H9 (cell line): ENCODE measurements at regions not wholly inside any gene's neighbourhood (a gene's known extent, or its start where the extent isn't known, plus 50 kb on each side); places are given as distances from the start of the nearest gene placed in this dataset.

Experiments used
- DNase-seq: peaks from one replicate; pipeline ENCODE4 v3.0.0-alpha.2; 2017
- H2AFZ ChIP-seq: one replicate; pipeline ENCODE4 v1.6.1; 2013; ENCODE audit warnings: mild to moderate bottlenecking, low read length, control low read depth, moderate library complexity
- H2AK5ac ChIP-seq: 2 replicates; pipeline ENCODE4 v1.6.1; 2013; ENCODE audit warnings: low read length, control low read depth, mixed read lengths; ENCODE audit not compliant: insufficient read length
- H2BK120ac ChIP-seq: one replicate; pipeline ENCODE4 v1.6.1; 2013; ENCODE audit warnings: low read depth, mild to moderate bottlenecking, low read length, control low read depth, inconsistent platforms; ENCODE audit not compliant: poor library complexity, severe bottlenecking
- H2BK12ac ChIP-seq: 2 replicates; pipeline ENCODE4 v1.6.1; 2013; ENCODE audit warnings: low read length, control low read depth, mixed read lengths, low read depth; ENCODE audit not compliant: insufficient read length
- H2BK15ac ChIP-seq: 2 replicates; pipeline ENCODE4 v1.6.1; 2013; ENCODE audit warnings: low read depth, low read length, control low read depth
- H2BK20ac ChIP-seq: one replicate; pipeline ENCODE4 v1.6.1; 2013; ENCODE audit warnings: low read depth, mild to moderate bottlenecking, low read length, control low read depth, inconsistent platforms; ENCODE audit not compliant: poor library complexity, severe bottlenecking
- H2BK5ac ChIP-seq: 2 replicates; pipeline ENCODE4 v1.6.1; 2013; ENCODE audit warnings: low read length, control low read depth, mixed read lengths; ENCODE audit not compliant: insufficient read length
- H3K14ac ChIP-seq: 2 replicates; pipeline ENCODE4 v1.6.1; 2013; ENCODE audit warnings: low read length, control low read depth; ENCODE audit not compliant: insufficient read depth
- H3K18ac ChIP-seq: 2 replicates; pipeline ENCODE4 v1.6.1; 2013; ENCODE audit warnings: low read depth, mild to moderate bottlenecking, mixed read lengths, low read length, control low read depth; ENCODE audit not compliant: insufficient read length
- H3K23ac ChIP-seq: 2 replicates; pipeline ENCODE4 v1.6.1; 2013; ENCODE audit warnings: low read length, control low read depth, mixed read lengths, low read depth; ENCODE audit not compliant: insufficient read length
- H3K23me2 ChIP-seq: 2 replicates; pipeline ENCODE4 v1.6.1; 2013; ENCODE audit warnings: low read depth, mild to moderate bottlenecking, mixed read lengths, low read length, control low read depth; ENCODE audit not compliant: insufficient read length, poor library complexity, severe bottlenecking
- H3K27ac ChIP-seq: 2 replicates; pipeline ENCODE4 v1.5.1; 2013; ENCODE audit warnings: low read length, control low read depth, mixed read lengths, low read depth; ENCODE audit not compliant: insufficient read length
- H3K27me3 ChIP-seq: 2 replicates; pipeline ENCODE4 v1.6.1; 2013; ENCODE audit warnings: low read length, control low read depth, inconsistent platforms; ENCODE audit not compliant: insufficient read depth
- H3K4ac ChIP-seq: 2 replicates; pipeline ENCODE4 v1.6.1; 2013; ENCODE audit warnings: low read depth, mild to moderate bottlenecking, control low read depth, inconsistent platforms, low read length, moderate library complexity
- H3K4me1 ChIP-seq: 2 replicates; pipeline ENCODE4 v1.6.1; 2013; ENCODE audit warnings: low read length, control low read depth, inconsistent platforms; ENCODE audit not compliant: insufficient read depth
- H3K4me2 ChIP-seq: 2 replicates; pipeline ENCODE4 v1.6.1; 2013; ENCODE audit warnings: low read length, control low read depth, mixed read lengths; ENCODE audit not compliant: insufficient read length, insufficient read depth
- H3K56ac ChIP-seq: 2 replicates; pipeline ENCODE4 v1.6.1; 2013; ENCODE audit warnings: low read depth, mild to moderate bottlenecking, mixed read lengths, low read length, control low read depth; ENCODE audit not compliant: insufficient read length
- H3K79me1 ChIP-seq: 2 replicates; pipeline ENCODE4 v1.6.1; 2013; ENCODE audit warnings: low read depth, mild to moderate bottlenecking, moderate library complexity, low read length, control low read depth, inconsistent platforms; ENCODE audit not compliant: insufficient read depth, poor library complexity, severe bottlenecking
- H3K79me2 ChIP-seq: 2 replicates; pipeline ENCODE4 v1.6.1; 2013; ENCODE audit warnings: low read length, control low read depth, inconsistent platforms; ENCODE audit not compliant: insufficient read depth
- H3K9ac ChIP-seq: 2 replicates; pipeline ENCODE4 v1.6.1; 2013; ENCODE audit warnings: low read length, control low read depth, mixed read lengths; ENCODE audit not compliant: insufficient read length; ENCODE audit errors: extremely low read depth
- H3K9me3 ChIP-seq: one replicate; pipeline ENCODE4 v1.6.1; 2013; ENCODE audit warnings: low read depth, low read length, inconsistent platforms; ENCODE audit not compliant: control insufficient read depth
- H3T11ph ChIP-seq: one replicate; pipeline ENCODE4 v1.6.1; 2013; ENCODE audit warnings: mild to moderate bottlenecking, low read length, control low read depth, inconsistent platforms
- H4K20me1 ChIP-seq: one replicate; pipeline ENCODE4 v1.6.1; 2013; ENCODE audit not compliant: control insufficient read depth, insufficient read length, insufficient read depth
- H4K5ac ChIP-seq: 2 replicates; pipeline ENCODE4 v1.6.1; 2013; ENCODE audit warnings: low read depth, mild to moderate bottlenecking, mixed read lengths, low read length, control low read depth; ENCODE audit not compliant: insufficient read length
- H4K8ac ChIP-seq: replicated peaks from 2 replicates; pipeline ENCODE4 v1.6.1; 2013; ENCODE audit warnings: low read length, control low read depth, mixed read lengths, low read depth; ENCODE audit not compliant: insufficient read length
- H4K91ac ChIP-seq: 2 replicates; pipeline ENCODE4 v1.6.1; 2013; ENCODE audit warnings: low read depth, mild to moderate bottlenecking, moderate library complexity, mixed read lengths, low read length, control low read depth; ENCODE audit not compliant: insufficient read length
- H3K27ac Mint-ChIP-seq, 3 experiments: 2 replicates in 2 of 3; 3 replicates in 1 of 3; pipeline ENCODE4 v1.8.0; 2020 to 2021; ENCODE audit warnings: mixed read lengths in 3 of 3, mild to moderate bottlenecking in 1 of 3, moderate library complexity in 1 of 3
- H3K27me3 Mint-ChIP-seq: 2 replicates; pipeline ENCODE4 v1.8.0; 2021; ENCODE audit warnings: low read depth, mild to moderate bottlenecking, moderate library complexity, mixed read lengths
- H3K36me3 Mint-ChIP-seq, 3 experiments: 2 replicates in 2 of 3; 3 replicates in 1 of 3; pipeline ENCODE4 v1.8.0; 2020 to 2021; ENCODE audit warnings: low read depth in 3 of 3, mixed read lengths in 3 of 3; ENCODE audit not compliant: insufficient read depth in 1 of 3
- H3K4me1 Mint-ChIP-seq, 2 experiments: 2 replicates each; pipeline ENCODE4 v1.8.0; 2020; ENCODE audit warnings: mixed read lengths in 2 of 2
- H3K4me3 Mint-ChIP-seq, 2 experiments: 2 replicates in 1 of 2; 3 replicates in 1 of 2; pipeline ENCODE4 v1.8.0; 2020 to 2021; ENCODE audit warnings: mild to moderate bottlenecking in 2 of 2, mixed read lengths in 2 of 2, moderate library complexity in 1 of 2
- H3K9me3 Mint-ChIP-seq, 2 experiments: 2 replicates in 1 of 2; 3 replicates in 1 of 2; pipeline ENCODE4 v1.8.0; 2020; ENCODE audit warnings: mild to moderate bottlenecking in 2 of 2, mixed read lengths in 2 of 2, moderate library complexity in 1 of 2
- WGBS: extraction: QIAGEN DNeasy Blood & Tissue Kit; methylation state at CpG from one replicate; pipeline ENCODE4 v1.1.7; 2013; ENCODE audit warnings: missing lambda C conversion rate, low lambda C conversion rate, mixed read lengths; ENCODE audit not compliant: insufficient read length; ENCODE audit errors: extremely low coverage; 5-methylcytosine and 5-hydroxymethylcytosine counted together
- TF ChIP-seq, protein P1 (sequence below): fragments of 200-600 bp; sonication (generic); conservative IDR thresholded peaks from 3 replicates; pipeline ENCODE4 v1.8.0; 2021; ENCODE audit warnings: antibody characterized with exemption, mild to moderate bottlenecking

DNA sequence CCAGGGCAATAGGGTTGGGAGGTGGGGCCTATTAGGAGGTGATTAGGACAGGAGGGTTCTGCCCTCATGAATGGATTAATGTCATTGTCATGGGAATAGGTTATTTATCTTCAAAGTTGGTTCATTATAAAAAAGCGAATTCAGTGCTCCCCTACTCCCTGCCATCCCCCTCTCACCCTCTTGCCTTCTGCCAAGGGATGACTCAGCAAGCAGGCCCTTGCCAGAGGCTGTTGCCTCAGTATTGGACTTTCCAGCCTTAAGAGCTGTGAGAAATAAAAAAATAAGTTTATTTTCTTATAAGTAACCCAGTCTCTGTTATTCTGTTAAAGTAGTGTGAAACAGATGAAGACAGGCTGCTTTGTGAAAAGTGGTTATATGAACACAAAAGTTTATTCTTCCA lies 381.1 kb upstream of the ZFP64 start:
- no peaks in the 10 kb centered on the region for H3K79me2 ChIP-seq
- TF ChIP-seq, protein P1, sequence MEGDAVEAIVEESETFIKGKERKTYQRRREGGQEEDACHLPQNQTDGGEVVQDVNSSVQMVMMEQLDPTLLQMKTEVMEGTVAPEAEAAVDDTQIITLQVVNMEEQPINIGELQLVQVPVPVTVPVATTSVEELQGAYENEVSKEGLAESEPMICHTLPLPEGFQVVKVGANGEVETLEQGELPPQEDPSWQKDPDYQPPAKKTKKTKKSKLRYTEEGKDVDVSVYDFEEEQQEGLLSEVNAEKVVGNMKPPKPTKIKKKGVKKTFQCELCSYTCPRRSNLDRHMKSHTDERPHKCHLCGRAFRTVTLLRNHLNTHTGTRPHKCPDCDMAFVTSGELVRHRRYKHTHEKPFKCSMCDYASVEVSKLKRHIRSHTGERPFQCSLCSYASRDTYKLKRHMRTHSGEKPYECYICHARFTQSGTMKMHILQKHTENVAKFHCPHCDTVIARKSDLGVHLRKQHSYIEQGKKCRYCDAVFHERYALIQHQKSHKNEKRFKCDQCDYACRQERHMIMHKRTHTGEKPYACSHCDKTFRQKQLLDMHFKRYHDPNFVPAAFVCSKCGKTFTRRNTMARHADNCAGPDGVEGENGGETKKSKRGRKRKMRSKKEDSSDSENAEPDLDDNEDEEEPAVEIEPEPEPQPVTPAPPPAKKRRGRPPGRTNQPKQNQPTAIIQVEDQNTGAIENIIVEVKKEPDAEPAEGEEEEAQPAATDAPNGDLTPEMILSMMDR: no peak
- peaks cover 0 to 10% (median 4%) of the 10 kb centered on the region in 3 experiments; a peak in 6 of 7 replicates for H3K36me3 Mint-ChIP-seq

More for the DNA sequence above, 381.1 kb upstream of the ZFP64 start:
- no peak overlapping the region for H3K4me2 ChIP-seq
- no peak overlapping the region for H3K9ac ChIP-seq
- no peak overlapping the region for H2BK12ac ChIP-seq
- H2BK20ac ChIP-seq: no peak overlapping the region
- Mint-ChIP-seq H3K9me3 (peaks cover 10% of the 10 kb centered on the region in 2 experiments), H3K4me1 (peaks cover 3 to 5% of the 10 kb centered on the region in 2 experiments; a peak in 2 of 4 replicates), H3K4me3 (no peak overlapping the region), H3K27ac (peak overlapping the region in 1 of 3 experiments; percentile 53; a peak in 2 of 7 replicates), H3K27me3 (no peaks in the 10 kb centered on the region)
- H3K4ac ChIP-seq: no peak overlapping the region
- no peaks in the 10 kb centered on the region for H4K20me1 ChIP-seq
- H3K27ac ChIP-seq: no peak overlapping the region
- no peak overlapping the region for H4K91ac ChIP-seq
- no peaks in the 10 kb centered on the region for H3K27me3 ChIP-seq
- no peak overlapping the region for H2BK15ac ChIP-seq
- H2BK5ac ChIP-seq: no peak overlapping the region
- no peaks in the 10 kb centered on the region for H3K23me2 ChIP-seq
- H2BK120ac ChIP-seq: no peak overlapping the region
- H4K5ac ChIP-seq: no peak overlapping the region
- no peak for DNase-seq
- no peak overlapping the region for H3T11ph ChIP-seq
- no peaks in the 10 kb centered on the region for H3K4me1 ChIP-seq
- H2AFZ ChIP-seq: no peak overlapping the region
- H3K18ac ChIP-seq: no peak overlapping the region
- no peak overlapping the region for H3K56ac ChIP-seq
- H3K23ac ChIP-seq: no peak overlapping the region
- no peak overlapping the region for H2AK5ac ChIP-seq
- no peak overlapping the region for H3K14ac ChIP-seq
- H3K79me1 ChIP-seq: no peaks in the 10 kb centered on the region
- no peaks in the 10 kb centered on the region for H3K9me3 ChIP-seq
- WGBS: no CpG with 5 or more reads among the region's 1 CpG
- no peak overlapping the region for H4K8ac ChIP-seq
